ENCODE measurements at regions not wholly inside any gene's neighbourhood (a gene's known extent, or its start where the extent isn't known, plus 50 kb on each side); places are given as distances from the start of the nearest gene placed in this dataset.
A peak's percentile ranks its signal among the peaks of the same experiment; 100 is the strongest.

DNA sequence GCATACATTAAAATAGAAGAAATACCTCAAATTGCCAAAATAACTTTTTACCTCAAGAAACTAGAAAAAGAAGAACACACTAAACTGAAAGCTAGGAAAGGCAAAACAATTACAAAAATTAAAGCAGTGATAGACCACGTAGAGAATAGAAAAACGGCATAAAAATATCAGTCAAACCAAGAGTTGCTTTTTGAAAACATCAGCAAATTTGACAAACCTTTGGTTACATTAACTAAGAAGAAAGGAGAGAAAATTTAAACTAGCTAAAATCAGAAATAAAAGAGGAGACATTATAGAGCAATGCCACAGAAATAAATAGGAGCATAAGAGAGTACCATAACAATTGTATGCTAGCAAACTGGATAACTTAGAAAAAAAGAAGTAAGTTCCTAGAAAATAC is 553.8 kb downstream of the CCER1 start:
- DNase-seq (ENCODE audit: low read depth), result no peak
- TF ChIP-seq, protein P1, sequence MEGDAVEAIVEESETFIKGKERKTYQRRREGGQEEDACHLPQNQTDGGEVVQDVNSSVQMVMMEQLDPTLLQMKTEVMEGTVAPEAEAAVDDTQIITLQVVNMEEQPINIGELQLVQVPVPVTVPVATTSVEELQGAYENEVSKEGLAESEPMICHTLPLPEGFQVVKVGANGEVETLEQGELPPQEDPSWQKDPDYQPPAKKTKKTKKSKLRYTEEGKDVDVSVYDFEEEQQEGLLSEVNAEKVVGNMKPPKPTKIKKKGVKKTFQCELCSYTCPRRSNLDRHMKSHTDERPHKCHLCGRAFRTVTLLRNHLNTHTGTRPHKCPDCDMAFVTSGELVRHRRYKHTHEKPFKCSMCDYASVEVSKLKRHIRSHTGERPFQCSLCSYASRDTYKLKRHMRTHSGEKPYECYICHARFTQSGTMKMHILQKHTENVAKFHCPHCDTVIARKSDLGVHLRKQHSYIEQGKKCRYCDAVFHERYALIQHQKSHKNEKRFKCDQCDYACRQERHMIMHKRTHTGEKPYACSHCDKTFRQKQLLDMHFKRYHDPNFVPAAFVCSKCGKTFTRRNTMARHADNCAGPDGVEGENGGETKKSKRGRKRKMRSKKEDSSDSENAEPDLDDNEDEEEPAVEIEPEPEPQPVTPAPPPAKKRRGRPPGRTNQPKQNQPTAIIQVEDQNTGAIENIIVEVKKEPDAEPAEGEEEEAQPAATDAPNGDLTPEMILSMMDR (conservative IDR thresholded peaks at IDR 0.05; ENCODE audit: control insufficient read depth, insufficient read depth, low read depth, low read length), result no peak

DNA sequence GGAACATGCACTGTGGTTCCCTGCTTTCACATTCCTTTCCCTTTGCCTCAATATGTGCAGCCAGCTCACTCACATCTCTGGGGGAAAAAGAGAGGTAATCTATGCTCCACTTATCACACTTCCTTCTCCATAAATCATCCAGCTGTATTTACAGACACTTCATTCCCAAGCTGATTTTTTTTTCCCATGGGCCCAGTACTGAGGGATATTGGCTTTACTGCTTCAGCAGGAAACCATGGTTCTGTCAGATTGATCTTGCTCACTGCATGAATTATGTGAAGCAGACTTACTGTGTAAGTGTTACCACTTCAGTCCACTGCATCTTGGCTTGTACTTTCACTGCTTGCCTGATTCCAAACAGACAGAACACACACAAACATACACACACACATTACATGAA is 555.6 kb downstream of the CCER1 start:
- DNase-seq (ENCODE audit: low read depth), result peak; percentile 36
- TF ChIP-seq, protein P1 (conservative IDR thresholded peaks at IDR 0.05; ENCODE audit: control insufficient read depth, insufficient read depth, low read depth, low read length), result no peak
- no peak overlapping the region for H3K4me3 ChIP-seq (ENCODE audit: control insufficient read depth, low read depth, low read length)

More for the DNA sequence above, 553.8 kb downstream of the CCER1 start:
- H3K4me3 ChIP-seq (ENCODE audit: control insufficient read depth, low read depth, low read length), result no peak overlapping the region

DNA sequence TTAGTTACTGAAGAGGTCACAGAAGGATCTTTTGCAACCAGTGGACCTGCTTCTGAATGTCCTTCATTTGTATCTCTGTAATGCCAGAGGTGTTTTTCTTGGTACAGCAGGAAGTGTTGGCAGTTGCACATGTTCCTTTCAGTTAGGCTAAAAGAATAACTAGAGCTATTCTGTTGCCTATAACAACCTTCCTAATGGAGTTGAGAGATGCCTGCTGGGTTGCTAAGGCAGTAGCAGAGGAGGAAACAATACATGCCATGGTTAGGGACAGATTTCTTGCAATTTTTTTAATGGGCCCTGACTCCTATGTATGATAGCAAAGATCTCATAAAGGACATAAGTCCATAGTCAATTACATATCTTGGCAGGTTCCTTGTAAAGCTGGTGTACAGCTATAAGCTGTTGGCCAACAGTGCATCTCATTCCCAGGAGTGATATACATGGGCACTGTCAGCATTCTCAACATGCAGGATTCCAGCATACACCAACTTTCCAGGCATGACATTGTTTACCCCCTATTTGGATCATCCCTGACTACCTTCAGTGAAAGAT is 556.6 kb downstream of the CCER1 start:
- TF ChIP-seq, protein P1 (conservative IDR thresholded peaks at IDR 0.05; ENCODE audit: control insufficient read depth, insufficient read depth, low read depth, low read length), result no peak

DNA sequence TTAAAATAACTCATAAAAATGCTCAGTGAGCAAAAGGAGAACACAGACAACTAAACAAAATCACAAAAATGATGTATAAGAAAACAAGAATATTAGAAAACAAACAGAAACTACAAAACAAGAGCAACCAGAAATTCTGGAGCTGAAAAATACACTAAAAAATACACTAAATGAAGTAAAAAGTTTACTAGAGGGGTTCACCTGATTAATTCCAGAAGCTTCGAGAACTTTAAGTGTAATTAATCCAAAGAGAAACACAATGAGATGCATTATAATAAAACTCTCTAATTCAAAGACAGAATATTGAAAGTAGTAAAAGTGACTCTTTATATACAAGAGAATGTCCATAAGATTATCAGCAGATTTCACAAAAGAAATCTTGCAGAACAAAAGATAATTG is 558.4 kb downstream of the CCER1 start:
- DNase-seq (ENCODE audit: low read depth), result no peak
- H3K4me3 ChIP-seq (ENCODE audit: control insufficient read depth, low read depth, low read length), result no peak overlapping the region
- TF ChIP-seq, protein P1 (conservative IDR thresholded peaks at IDR 0.05; ENCODE audit: control insufficient read depth, insufficient read depth, low read depth, low read length), result no peak

More for the DNA sequence above, 556.6 kb downstream of the CCER1 start:
- no peak overlapping the region for H3K4me3 ChIP-seq (ENCODE audit: control insufficient read depth, low read depth, low read length)
- no peak for DNase-seq (ENCODE audit: low read depth)

DNA sequence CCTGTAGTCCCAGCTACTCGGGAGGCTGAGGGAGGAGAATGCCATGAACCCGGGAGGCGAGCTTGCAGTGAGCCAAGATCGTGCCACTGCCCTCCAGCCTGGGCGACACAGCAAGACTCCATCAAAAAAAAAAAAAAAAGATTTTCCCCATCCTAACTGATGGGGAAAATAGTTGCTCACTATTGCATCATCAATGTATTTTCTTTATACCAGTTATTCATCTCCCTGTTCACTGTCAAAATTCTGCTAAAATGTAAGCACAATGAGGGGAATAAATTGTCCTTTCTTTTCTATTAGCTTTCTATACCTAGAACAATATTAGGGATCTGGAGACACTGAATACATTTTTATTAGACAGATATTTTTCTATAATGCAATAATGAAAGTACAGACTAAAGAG is 561.3 kb downstream of the CCER1 start:
- TF ChIP-seq, protein P1 (conservative IDR thresholded peaks at IDR 0.05; ENCODE audit: control insufficient read depth, insufficient read depth, low read depth, low read length), result no peak
- H3K4me3 ChIP-seq (ENCODE audit: control insufficient read depth, low read depth, low read length), result no peak overlapping the region
- DNase-seq (ENCODE audit: low read depth), result no peak

DNA sequence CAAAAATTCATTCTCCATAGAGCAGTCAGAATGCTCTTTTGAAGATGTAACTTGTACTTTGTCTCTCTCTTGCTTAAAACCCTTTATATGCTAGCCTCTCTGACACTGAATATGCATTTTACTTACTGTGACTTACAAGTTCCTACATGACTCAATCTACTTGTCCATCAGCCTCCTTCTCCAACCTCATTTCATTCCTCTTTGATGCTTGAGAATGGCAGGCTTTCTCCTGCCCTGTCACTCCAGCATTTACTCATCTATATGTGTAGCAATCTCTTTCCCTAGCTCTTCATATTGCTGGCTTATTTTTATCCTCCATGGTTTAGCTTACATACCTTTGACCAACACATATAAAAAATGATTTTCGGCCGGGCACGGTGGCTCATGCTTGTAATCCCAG is 561.9 kb downstream of the CCER1 start:
- DNase-seq (ENCODE audit: low read depth), result no peak
- TF ChIP-seq, protein P1 (conservative IDR thresholded peaks at IDR 0.05; ENCODE audit: control insufficient read depth, insufficient read depth, low read depth, low read length), result no peak
- H3K4me3 ChIP-seq (ENCODE audit: control insufficient read depth, low read depth, low read length), result no peak overlapping the region

DNA sequence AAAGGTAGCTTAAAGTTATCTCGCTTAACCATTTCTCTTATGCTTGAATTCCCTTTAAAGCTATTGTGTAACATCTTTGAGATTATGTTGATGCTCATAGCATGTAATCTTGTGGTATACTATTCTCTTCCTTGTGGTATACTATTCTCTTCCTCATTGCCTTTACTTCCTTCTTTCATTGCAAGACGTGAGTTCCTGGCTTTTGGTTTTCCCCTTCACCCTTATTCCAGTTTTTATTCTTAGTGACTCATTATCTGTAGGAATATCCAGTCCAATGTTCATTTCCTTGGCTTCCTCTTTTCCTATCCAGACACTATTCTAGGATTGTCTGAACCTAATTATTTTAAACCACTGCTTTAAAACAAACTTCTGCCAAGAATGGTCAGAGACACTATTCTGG is 564.0 kb downstream of the CCER1 start:
- DNase-seq (ENCODE audit: low read depth), result peak; percentile 34
- no peak overlapping the region for H3K4me3 ChIP-seq (ENCODE audit: control insufficient read depth, low read depth, low read length)
- TF ChIP-seq, protein P1 (conservative IDR thresholded peaks at IDR 0.05; ENCODE audit: control insufficient read depth, insufficient read depth, low read depth, low read length), result no peak

All from fibroblast of mammary gland (primary cell).